RWPE2 (cell line): ENCODE measurements at regions not wholly inside any gene's neighbourhood (a gene's known extent, or its start where the extent isn't known, plus 50 kb on each side); places are given as distances from the start of the nearest gene placed in this dataset.

Experiments used
- ATAC-seq: fragments of 200-7000 bp; cut with Tn5 transposase; 3 replicates; pipeline ENCODE4 v1.9.1; 2021; ENCODE audit warnings: low read depth
- DNase-seq: peaks from one replicate; pipeline ENCODE4 v3.0.0-alpha.2; 2020; ENCODE audit warnings: low spot score
- H3K27ac ChIP-seq: fragments of 450-650 bp; 2 replicates; pipeline ENCODE4 v1.5.1; 2017; ENCODE audit warnings: mild to moderate bottlenecking; ENCODE audit not compliant: poor library complexity, severe bottlenecking
- H3K27me3 ChIP-seq: fragments of 250-450 bp; sonication (Bioruptor Pico); 2 replicates; pipeline ENCODE4 v1.5.1; 2021; ENCODE audit warnings: mild to moderate bottlenecking, moderate library complexity; ENCODE audit not compliant: insufficient read depth, poor library complexity, severe bottlenecking
- H3K36me3 ChIP-seq: fragments of 250-450 bp; sonication (Bioruptor Pico); 2 replicates; pipeline ENCODE4 v1.5.1; 2020; ENCODE audit warnings: low read depth, mild to moderate bottlenecking, moderate library complexity
- H3K4me1 ChIP-seq: fragments of 250-450 bp; sonication (Bioruptor Pico); 2 replicates; pipeline ENCODE4 v1.5.1; 2021; ENCODE audit warnings: mild to moderate bottlenecking, moderate library complexity; ENCODE audit not compliant: insufficient read depth, poor library complexity, severe bottlenecking
- H3K4me3 ChIP-seq: fragments of 250-450 bp; sonication (Bioruptor Pico); 2 replicates; pipeline ENCODE4 v1.5.1; 2021; ENCODE audit warnings: mild to moderate bottlenecking, moderate library complexity; ENCODE audit not compliant: severe bottlenecking
- H3K9me3 ChIP-seq: fragments of 250-450 bp; sonication (Bioruptor Pico); 2 replicates; pipeline ENCODE4 v1.5.1; 2021; ENCODE audit warnings: mild to moderate bottlenecking, moderate library complexity; ENCODE audit not compliant: severe bottlenecking
- CTCF ChIP-seq: fragments of 450-650 bp; IDR thresholded peaks from one replicate; pipeline ENCODE4 v1.5.1; 2017; ENCODE audit warnings: mild to moderate bottlenecking, moderate library complexity; ENCODE audit not compliant: poor library complexity, severe bottlenecking

GRCh38 chr16:61233713-61234112, 802.5 kb downstream of the CDH8 start:
- DNase-seq (no peak), ATAC-seq (no peak)
- Histone ChIP-seq H3K27ac (no peak overlapping the region), H3K9me3 (no peaks in the 10 kb centered on the region), H3K36me3 (no peaks in the 10 kb centered on the region), H3K4me1 (no peaks in the 10 kb centered on the region), H3K4me3 (no peak overlapping the region), H3K27me3 (peaks cover 22% of the 10 kb centered on the region)
- no peak for TF ChIP-seq CTCF

GRCh38 chr16:61228371-61228770, 807.9 kb downstream of the CDH8 start:
- peaks cover 32% of the 10 kb centered on the region for H3K27me3 ChIP-seq
- no peak for ATAC-seq
- no peaks in the 10 kb centered on the region for H3K36me3 ChIP-seq
- no peak overlapping the region for H3K27ac ChIP-seq
- no peaks in the 10 kb centered on the region for H3K4me1 ChIP-seq
- no peak for DNase-seq
- TF ChIP-seq CTCF = no peak
- no peak overlapping the region for H3K4me3 ChIP-seq
- H3K9me3 ChIP-seq = no peaks in the 10 kb centered on the region

GRCh38 chr16:61215605-61216004, 820.6 kb downstream of the CDH8 start:
- no peak overlapping the region for H3K27ac ChIP-seq

GRCh38 chr16:61214780-61215179, 821.5 kb downstream of the CDH8 start:
- Histone ChIP-seq H3K36me3 (no peaks in the 10 kb centered on the region), H3K4me3 (no peak overlapping the region), H3K4me1 (no peaks in the 10 kb centered on the region), H3K27ac (no peak overlapping the region), H3K9me3 (no peaks in the 10 kb centered on the region), H3K27me3 (peaks cover 24% of the 10 kb centered on the region)
- no peak for TF ChIP-seq CTCF
- ATAC-seq = no peak
- no peak for DNase-seq

More at GRCh38 chr16:61215605-61216004, 820.6 kb downstream of the CDH8 start:
- peaks cover 24% of the 10 kb centered on the region for H3K27me3 ChIP-seq
- no peak for DNase-seq
- H3K9me3 ChIP-seq = no peaks in the 10 kb centered on the region
- no peaks in the 10 kb centered on the region for H3K36me3 ChIP-seq
- H3K4me3 ChIP-seq = no peak overlapping the region
- no peak for ATAC-seq
- no peak for TF ChIP-seq CTCF
- no peaks in the 10 kb centered on the region for H3K4me1 ChIP-seq

GRCh38 chr16:61210076-61210475, 826.2 kb downstream of the CDH8 start:
- H3K27me3 ChIP-seq = peaks cover 25% of the 10 kb centered on the region
- no peak overlapping the region for H3K4me3 ChIP-seq
- no peak overlapping the region for H3K27ac ChIP-seq
- ATAC-seq (no peak), DNase-seq (no peak)
- TF ChIP-seq CTCF = no peak
- H3K9me3 ChIP-seq = no peaks in the 10 kb centered on the region
- H3K4me1 ChIP-seq = no peaks in the 10 kb centered on the region
- no peaks in the 10 kb centered on the region for H3K36me3 ChIP-seq
